GM10266 (cell line): ENCODE measurements at regions not wholly inside any gene's neighbourhood (a gene's known extent, or its start where the extent isn't known, plus 50 kb on each side); places are given as distances from the start of the nearest gene placed in this dataset.
A peak's percentile ranks its signal among the peaks of the same experiment; 100 is the strongest.

ENCODE experiments used
- DNase-seq: peaks from one replicate; pipeline ENCODE4 v3.0.0; 2012; ENCODE audit errors: extremely low spot score
- CTCF ChIP-seq: IDR thresholded peaks from 2 replicates; pipeline ENCODE4 v1.5.1; 2012; ENCODE audit warnings: mild to moderate bottlenecking, low read depth; ENCODE audit not compliant: control insufficient read depth, insufficient read depth; ENCODE audit errors: missing control alignments

DNA sequence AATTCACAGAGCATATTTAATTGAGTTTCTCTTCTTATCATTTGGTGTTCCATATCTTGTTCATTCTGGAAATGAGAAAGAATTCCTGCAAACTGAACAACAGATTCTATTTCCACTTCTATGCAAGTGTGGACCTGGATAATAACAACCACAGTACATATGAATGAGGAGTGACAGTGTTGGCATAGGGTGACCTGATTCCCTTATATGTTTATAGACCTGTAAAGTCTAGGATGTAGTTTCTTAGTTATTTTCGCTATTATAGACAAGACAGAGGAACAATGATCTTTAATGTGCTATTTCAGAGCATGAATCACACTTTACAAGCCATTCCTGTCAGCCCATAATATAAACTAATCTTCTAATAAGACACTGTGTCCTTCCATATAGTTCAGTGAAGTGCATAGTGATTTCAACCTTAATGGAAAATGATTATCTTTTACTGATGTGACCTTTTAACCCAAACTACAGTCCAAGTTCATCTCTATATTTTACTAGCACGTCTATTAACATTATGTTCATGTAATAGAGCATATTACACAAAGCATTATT, 88.2 kb upstream of the FAM174A start:
- DNase-seq = no peak
- no peak for TF ChIP-seq CTCF

- DNase-seq = no peak
- no peak for TF ChIP-seq CTCF
Observed at GRCh38 chr5:100444961-100445360, 90.2 kb upstream of the FAM174A start.

DNA sequence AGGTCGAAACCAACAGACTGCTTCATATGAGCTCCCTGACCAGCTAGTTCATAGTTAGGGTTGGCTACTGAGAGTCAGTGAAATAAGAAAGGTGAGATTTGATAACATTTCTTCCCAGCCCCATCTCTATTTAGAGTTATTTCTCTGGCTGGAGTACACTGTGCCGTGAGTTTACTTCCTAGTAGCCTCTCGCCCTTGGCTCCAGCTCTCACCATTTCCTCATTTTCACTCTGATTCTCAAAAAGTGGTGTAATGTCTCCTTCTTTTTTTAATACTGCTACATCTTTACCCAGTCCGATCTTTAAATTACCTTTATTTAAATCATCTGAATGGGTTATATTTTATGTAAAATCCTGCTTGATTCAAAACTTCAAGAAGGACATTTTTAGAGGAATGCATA, 100.4 kb upstream of the FAM174A start:
- DNase-seq = no peak

GRCh38 chr5:100432741-100433140, 102.4 kb upstream of the FAM174A start:
- DNase-seq = no peak
- no peak for TF ChIP-seq CTCF

More for the DNA sequence above, 100.4 kb upstream of the FAM174A start:
- TF ChIP-seq CTCF = no peak

DNA sequence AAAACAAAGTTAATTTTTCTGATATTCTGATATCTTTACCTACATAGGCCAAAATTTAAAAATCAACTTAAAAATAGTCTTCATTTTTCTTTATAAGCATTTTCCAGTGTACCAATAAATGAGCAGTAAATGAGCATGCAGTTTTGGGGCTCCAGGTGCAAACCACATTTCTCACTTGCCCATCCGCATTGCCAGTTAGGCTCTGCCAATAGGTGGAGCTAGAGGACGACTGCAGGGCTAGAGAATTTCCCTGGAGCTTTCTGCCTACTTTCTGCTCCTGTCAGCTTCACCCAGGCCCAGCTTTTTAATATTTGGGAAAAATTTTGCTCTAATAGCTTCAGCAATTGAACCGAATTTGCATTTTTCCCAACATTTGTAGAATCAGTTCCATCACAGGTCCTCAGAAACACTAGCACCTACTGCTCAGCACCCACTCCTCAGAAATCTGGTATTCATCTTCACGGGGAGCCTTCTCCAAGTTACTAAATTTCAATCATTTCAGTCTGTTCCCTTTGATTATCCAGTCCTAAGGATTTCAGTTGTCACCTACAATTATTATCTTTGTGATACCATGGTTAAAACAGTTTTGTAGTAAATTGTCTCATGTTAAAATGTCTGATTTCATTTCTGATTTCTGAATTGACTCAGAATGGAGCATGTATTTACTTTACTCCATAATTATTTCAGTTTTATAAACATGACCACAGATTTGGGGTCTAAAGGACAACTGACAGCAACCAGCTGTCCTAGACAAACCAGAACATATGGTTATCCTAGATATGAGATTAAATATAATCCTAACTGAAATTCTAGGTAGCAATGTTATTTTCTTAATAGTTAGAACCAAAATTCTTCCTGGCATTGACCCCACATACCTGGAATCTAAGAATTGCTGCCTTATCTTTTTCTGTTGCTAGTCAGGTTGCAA, 104.6 kb upstream of the FAM174A start:
- TF ChIP-seq CTCF = peak; percentile 96

GRCh38 chr5:100424787-100425186, 110.4 kb upstream of the FAM174A start:
- TF ChIP-seq CTCF = no peak
- no peak for DNase-seq

More for the DNA sequence above, 104.6 kb upstream of the FAM174A start:
- peak; percentile 33 for DNase-seq

DNA sequence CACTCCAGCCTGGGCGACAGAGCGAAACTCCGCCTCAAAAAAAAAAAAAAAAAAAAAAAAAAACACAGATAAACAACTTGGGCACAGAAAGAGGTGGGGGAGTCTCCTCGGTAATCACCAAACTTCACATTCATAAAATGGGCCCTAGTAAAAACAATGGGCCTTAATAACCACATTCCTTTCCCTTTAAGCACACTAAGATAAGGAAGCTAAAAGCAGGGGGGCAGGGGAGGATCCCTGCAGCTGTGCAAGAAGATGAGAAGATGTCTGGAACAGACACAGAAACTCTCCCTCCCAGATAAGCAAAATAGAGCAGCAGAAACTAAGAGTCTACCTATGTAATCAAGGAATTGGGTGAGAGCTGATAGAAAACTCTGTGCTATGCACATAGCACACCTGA, 111.2 kb upstream of the FAM174A start:
- DNase-seq = no peak
- TF ChIP-seq CTCF = no peak
